GM12872 (cell line): ENCODE measurements at regions not wholly inside any gene's neighbourhood (a gene's known extent, or its start where the extent isn't known, plus 50 kb on each side); places are given as distances from the start of the nearest gene placed in this dataset.

ENCODE experiments used
- CTCF ChIP-seq: IDR thresholded peaks from 3 replicates; pipeline ENCODE4 v1.5.1; 2011; ENCODE audit warnings: low read depth, mild to moderate bottlenecking, low read length, moderate library complexity; ENCODE audit not compliant: insufficient read depth

DNA sequence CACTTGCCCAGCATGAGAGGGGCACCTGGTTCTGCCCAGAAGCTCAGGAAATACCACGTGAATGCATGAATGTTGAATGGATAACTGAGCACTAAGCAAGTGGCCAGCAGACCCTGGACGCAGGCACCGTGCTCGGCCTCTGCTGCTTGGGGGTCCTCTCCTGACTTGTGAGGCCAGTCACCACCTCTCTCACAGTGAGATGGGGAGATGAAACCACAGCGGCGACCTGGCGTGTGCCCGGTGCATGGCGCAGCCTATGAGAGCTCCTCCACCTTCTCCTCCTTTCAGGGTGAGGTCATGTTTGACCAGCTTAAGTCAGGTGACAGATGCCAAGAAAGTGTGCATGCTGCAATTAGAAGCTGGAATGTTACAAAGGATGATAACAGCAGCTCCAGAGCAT lies 75.5 kb downstream of the HMX1 start:
- TF ChIP-seq CTCF, result no peak

- no peak for TF ChIP-seq CTCF
These were observed 76.5 kb downstream of the HMX1 start for GRCh38 chr4:8795140-8795539.

DNA sequence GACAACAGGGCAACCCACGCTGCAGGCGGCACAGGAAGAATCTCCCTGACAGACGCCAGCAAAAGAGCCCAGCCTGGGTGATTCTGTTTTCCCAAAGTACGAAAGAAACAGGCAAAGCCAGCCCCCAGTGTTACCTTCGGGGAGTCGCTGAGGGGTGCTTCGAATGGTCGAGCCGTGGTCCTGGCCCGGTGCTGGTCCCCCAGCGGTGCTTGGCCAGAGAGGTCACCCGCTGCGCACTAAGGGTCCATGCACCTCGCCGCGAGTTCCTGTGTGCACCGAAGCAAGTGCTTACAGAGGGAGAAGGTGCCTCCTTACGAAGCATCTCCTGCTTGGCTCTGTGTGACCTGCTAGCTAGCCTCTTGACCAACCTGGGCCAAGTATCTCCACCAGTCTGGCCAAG lies 77.1 kb downstream of the HMX1 start:
- no peak for TF ChIP-seq CTCF

DNA sequence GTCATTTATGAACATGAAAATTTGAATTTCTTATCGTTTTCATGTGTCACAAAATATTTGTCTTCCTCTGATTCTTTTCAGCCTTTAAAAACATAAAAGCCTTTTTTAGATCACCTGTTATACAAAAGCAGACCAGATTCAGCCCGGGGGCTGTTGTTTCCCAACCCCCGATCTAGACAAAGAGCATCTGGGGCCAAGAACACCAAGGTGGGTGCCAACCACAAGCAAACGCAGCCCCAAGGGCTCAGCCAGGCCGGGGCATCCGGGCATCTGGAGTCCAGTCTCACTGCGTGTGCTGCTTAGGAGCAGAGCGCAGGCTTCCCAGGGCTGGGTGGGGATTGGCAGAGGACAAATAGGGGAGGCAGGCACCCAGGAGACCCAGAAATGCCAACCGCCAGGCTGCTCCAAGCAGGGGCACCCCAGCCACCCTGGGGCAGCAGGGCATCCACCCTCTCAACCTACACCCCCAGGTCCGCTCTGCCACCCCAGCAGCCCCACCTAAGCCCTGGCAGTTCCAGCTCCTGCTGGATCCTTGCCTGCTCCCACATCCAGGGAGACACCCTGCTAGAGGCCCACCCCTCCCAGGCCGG lies 78.0 kb downstream of the HMX1 start:
- TF ChIP-seq CTCF, result no peak

DNA sequence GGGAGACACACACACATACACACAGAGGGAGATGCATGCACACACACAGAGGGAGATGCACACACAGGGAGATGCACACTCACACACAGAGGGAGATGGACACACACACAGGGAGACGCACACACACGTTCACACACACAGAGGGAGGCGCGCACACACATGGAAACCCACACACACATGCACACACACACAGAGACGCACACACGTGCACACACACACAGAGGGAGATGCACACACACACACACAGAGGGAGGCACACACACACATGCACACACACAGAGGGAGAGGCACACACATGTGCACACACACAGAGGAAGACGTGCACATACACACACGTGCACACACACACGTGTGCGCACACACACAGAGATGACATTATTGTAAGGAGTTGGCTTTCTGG lies 79.1 kb downstream of the HMX1 start:
- TF ChIP-seq CTCF, result no peak

DNA sequence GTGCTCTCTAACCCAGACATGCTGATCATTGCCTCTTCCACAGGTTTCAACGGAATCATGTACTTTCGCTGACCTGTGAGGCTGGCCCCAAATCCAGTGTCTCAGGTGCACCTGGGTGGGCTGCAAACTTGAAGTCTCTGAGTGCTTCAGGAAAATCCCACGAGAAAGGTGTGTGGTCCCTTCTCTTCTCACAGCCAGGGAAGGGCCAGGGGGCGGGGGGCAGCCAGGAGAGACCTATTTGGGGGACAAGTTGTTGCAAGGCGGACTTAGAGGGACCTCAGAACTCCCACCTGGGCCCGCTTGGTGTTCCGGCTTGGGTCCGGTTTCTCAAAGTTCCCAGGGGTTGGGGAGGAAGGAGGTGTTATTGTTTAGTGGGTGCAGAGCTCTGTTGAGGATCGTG lies 80.0 kb downstream of the HMX1 start:
- no peak for TF ChIP-seq CTCF

- TF ChIP-seq CTCF, result no peak
These were observed 80.9 kb downstream of the HMX1 start for GRCh38 chr4:8790749-8791148.
